ENCODE measurements at regions not wholly inside any gene's neighbourhood (a gene's known extent, or its start where the extent isn't known, plus 50 kb on each side); places are given as distances from the start of the nearest gene placed in this dataset.

GRCh38 chrX:155682834-155683233 lies 70.1 kb upstream of the TMLHE start:
- no peak for DNase-seq

GRCh38 chrX:155679715-155680114 lies 67.0 kb upstream of the TMLHE start:
- no peak for DNase-seq

GRCh38 chrX:155673338-155673737 lies 60.6 kb upstream of the TMLHE start:
- no peak for DNase-seq

- no peak for DNase-seq
These were observed 54.0 kb upstream of the TMLHE start for GRCh38 chrX:155666741-155667140.
